Activated T-helper 2 cell treated with anti-CD3 and anti-CD28 coated beads, Interferon-gamma antibody, Interleukin-2, Interleukin-4, amounts not matched to agents 10 μg/mL and 5 μg/mL and 100 μg/mL, durations not matched to agents 14 hours and 24 hours and 36 hours (primary cell): ENCODE measurements at regions not wholly inside any gene's neighbourhood (a gene's known extent, or its start where the extent isn't known, plus 50 kb on each side); places are given as distances from the start of the nearest gene placed in this dataset.
"Not testable (repeated sequence)": the region's sequence is repeated elsewhere in the genome, so short reads cannot be mapped to it uniquely, and the experiment has no call there.

Experiments
- DNase-seq: peaks from one replicate; pipeline ENCODE4 v3.0.0; 2021; ENCODE audit warnings: low spot score
- H3K27ac Mint-ChIP-seq: one replicate; pipeline ENCODE4 v1.8.0; 2021; ENCODE audit warnings: mixed read lengths
- H3K27me3 Mint-ChIP-seq: one replicate; pipeline ENCODE4 v1.8.0; 2021; ENCODE audit warnings: low read depth, mixed read lengths
- H3K36me3 Mint-ChIP-seq: one replicate; pipeline ENCODE4 v1.8.0; 2021; ENCODE audit warnings: low read depth, mixed read lengths
- H3K4me1 Mint-ChIP-seq: one replicate; pipeline ENCODE4 v1.8.0; 2021; ENCODE audit warnings: low read depth, mixed read lengths
- H3K4me3 Mint-ChIP-seq: one replicate; pipeline ENCODE4 v1.8.0; 2021; ENCODE audit warnings: low read depth, mild to moderate bottlenecking, moderate library complexity, mixed read lengths
- H3K9me3 Mint-ChIP-seq: one replicate; pipeline ENCODE4 v1.8.0; 2021; ENCODE audit warnings: mixed read lengths
- intact Hi-C: fragments of 100-400 bp; cut with micrococcal nuclease; formaldehyde crosslinking; loops from one replicate; pipeline ENCODE4 v1.15.1; 2023

DNA sequence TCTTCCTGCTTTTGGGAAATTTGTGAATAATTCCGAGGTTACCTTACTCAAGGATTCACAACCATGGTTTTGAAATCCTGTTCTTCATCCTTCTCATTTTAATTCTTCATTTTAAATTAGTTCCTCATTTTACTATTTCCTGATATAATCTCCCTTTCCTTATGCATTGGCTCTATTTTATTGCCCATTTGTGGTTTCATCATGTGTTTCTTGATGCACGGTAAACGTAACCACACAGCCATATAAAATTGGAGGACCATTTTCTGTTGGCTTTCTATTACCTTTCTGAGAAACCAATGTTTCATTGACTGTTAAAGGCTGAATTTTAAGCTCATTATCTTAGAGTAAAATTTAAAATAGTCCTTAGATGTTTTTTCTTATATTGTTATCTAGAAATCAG lies 100.3 kb upstream of the NDST4 start:
- Mint-ChIP-seq H3K9me3 (no peaks in the 10 kb centered on the region), H3K27ac (no peak overlapping the region), H3K27me3 (no peaks in the 10 kb centered on the region), H3K4me3 (no peak overlapping the region), H3K36me3 (no peaks in the 10 kb centered on the region), H3K4me1 (no peaks in the 10 kb centered on the region)
- DNase-seq = no peak
- intact Hi-C loops = no loop called here

DNA sequence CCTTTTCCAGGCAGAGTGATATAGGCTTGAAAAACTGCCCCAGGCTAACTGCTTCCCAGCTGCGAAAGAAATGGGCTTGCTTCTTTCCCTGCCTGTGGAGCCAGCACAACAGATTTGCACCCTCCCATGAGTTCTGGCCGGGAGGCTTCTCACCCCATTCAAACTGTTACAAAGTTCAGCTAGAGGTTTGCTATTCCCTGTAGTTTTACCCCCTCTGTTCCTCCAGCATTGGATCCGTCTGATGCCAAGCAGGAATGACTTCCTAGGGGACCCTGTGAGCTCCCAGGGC lies 87.6 kb upstream of the NDST4 start:
- H3K27ac Mint-ChIP-seq = no peak overlapping the region
- DNase-seq = no peak
- no peaks in the 10 kb centered on the region for H3K36me3 Mint-ChIP-seq
- H3K9me3 Mint-ChIP-seq = peaks cover 5% of the 10 kb centered on the region
- no peaks in the 10 kb centered on the region for H3K4me1 Mint-ChIP-seq
- intact Hi-C loops = no loop called here
- H3K4me3 Mint-ChIP-seq = no peak overlapping the region
- H3K27me3 Mint-ChIP-seq = no peaks in the 10 kb centered on the region

DNA sequence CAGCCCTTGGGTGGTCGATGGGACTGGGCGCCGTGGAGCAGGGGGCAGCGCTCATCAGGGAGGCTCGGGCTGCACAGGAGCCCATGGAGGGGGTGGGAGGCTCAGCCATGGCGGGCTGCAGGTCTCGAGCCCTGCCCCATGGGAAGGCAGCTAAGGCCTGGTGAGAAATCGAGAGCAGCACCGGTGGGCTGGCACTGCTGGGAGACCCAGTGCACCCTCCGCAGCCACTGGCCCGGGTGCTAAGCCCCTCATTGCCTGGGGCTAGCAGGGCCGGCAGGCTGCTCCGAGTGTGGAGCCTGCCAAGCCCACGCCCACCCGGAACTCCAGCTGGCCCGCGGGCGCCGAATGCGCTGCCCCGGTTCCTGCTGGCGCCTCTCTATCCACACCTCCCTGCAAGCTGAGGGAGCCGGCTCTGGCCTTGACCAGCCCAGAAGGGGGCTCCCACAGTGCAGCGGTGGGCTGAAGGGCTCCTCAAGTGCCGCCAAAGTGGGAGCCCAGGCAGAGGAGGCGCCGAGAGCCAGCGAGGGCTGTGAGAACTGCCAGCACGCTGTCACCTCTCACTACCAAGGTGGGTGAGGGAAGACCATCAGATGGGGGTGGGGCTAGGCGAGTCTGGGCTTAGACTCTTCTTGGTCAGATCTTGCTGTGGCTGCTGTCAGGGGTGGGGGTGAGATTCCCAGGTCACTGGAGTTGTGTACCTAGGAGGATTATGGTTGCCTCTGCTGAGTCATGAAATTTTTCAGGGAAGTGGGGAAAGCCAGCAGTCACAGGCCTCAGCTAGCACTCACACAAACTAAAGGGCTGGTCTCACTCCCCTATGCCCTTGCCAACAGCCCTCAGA lies 87.0 kb upstream of the NDST4 start:
- H3K9me3 Mint-ChIP-seq, H3K27ac Mint-ChIP-seq, DNase-seq, H3K36me3 Mint-ChIP-seq, H3K4me3 Mint-ChIP-seq, intact Hi-C loops, H3K27me3 Mint-ChIP-seq, H3K4me1 Mint-ChIP-seq: not testable (repeated sequence)

DNA sequence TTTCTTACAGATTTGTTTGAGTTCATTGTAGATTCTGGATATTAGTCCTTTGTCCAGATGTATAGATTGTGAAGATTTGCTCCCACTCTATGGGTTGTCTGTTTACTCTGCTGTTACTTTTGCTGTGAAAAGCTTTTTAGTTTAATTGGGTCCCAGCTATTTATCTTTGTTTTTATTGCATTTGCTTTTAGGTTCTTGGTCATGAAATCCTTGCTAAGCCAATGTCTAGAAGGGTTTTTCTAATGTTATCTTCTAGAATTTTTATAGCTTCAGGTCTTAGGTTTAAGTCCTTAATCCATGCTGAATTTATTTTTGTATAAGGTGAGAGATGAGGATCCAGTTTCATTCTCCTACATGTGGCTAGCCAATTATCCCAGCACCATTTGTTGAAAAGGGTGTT lies 81.2 kb upstream of the NDST4 start:
- H3K36me3 Mint-ChIP-seq, intact Hi-C loops, H3K27me3 Mint-ChIP-seq, H3K4me3 Mint-ChIP-seq, H3K27ac Mint-ChIP-seq, DNase-seq, H3K4me1 Mint-ChIP-seq, H3K9me3 Mint-ChIP-seq: not testable (repeated sequence)

DNA sequence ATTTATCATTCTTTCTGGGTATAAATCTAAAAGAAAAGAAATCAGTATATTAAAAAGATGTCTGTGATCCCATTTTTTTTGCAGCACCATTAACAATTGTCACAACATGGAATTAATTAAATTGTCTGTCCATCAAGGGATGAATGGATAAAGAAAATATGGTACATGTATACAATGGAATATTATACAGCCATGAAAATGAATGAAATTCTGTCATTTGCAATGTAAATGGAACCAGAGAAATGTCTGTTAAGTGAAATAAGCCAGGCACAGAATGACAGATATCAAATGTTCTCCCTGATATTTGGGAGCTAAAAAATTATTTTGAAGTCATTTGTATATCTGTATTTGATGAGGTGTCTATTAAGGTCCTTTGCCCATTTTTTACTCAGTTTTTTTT lies 77.1 kb upstream of the NDST4 start:
- DNase-seq = no peak
- Mint-ChIP-seq H3K36me3 (no peaks in the 10 kb centered on the region), H3K4me3 (no peak overlapping the region), H3K4me1 (no peaks in the 10 kb centered on the region), H3K9me3 (no peaks in the 10 kb centered on the region), H3K27me3 (no peaks in the 10 kb centered on the region), H3K27ac (no peak overlapping the region)
- intact Hi-C loops = no loop called here

DNA sequence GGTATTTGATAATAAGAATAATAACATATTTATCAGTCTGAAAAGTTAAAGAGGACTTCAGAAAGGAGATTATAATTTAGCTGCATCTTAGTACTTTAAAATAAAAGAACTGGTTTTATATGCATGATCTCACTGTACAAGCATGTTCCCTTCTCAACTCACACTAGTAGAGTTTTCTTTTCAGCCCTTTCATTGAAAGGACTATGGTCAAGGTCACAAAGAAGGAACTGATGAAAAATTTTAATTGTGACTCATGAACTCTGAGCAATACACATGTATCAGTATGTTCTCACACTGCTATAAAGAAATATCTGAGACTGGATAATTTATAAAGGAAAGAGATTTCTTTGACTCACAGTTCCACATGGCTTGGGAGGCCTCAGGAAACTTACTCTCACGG lies 73.7 kb upstream of the NDST4 start:
- Mint-ChIP-seq H3K27ac (no peak overlapping the region), H3K9me3 (no peaks in the 10 kb centered on the region), H3K4me1 (no peaks in the 10 kb centered on the region), H3K4me3 (no peak overlapping the region), H3K36me3 (no peaks in the 10 kb centered on the region), H3K27me3 (no peaks in the 10 kb centered on the region)
- no peak for DNase-seq
- intact Hi-C loops = no loop called here

DNA sequence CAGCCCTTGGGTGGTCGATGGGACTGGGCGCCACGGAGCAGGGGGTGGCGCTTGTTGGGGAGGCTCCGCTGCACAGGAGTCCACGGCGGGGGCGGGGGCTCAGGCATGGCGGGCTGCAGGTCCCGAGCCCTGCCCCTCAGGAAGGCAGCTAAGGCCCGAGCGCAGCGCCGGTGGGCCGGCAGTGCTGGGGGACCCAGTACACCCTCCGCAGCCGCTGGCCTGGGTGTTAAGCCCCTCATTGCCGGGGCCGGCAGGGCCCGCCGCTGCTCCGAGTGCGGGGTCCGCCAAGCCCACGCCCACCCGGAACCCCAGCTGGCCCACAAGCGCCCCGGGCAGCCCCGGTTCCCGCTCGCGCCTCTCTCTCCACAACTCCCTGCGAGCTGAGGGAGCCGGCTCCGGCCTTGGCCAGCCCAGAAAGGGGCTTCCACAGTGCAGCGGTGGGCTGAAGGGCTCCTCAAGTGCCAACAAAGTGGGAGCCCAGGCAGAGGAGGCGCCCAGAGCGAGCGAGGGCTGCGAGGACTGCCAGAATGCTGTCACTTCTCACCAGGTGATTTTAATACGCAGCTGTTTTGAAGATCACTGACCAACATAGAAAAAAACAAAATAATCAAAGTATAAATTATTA lies 66.1 kb upstream of the NDST4 start:
- H3K9me3 Mint-ChIP-seq = peaks cover 11% of the 10 kb centered on the region
- H3K36me3 Mint-ChIP-seq, H3K4me3 Mint-ChIP-seq, H3K27ac Mint-ChIP-seq, H3K27me3 Mint-ChIP-seq, intact Hi-C loops, H3K4me1 Mint-ChIP-seq, DNase-seq: not testable (repeated sequence)

DNA sequence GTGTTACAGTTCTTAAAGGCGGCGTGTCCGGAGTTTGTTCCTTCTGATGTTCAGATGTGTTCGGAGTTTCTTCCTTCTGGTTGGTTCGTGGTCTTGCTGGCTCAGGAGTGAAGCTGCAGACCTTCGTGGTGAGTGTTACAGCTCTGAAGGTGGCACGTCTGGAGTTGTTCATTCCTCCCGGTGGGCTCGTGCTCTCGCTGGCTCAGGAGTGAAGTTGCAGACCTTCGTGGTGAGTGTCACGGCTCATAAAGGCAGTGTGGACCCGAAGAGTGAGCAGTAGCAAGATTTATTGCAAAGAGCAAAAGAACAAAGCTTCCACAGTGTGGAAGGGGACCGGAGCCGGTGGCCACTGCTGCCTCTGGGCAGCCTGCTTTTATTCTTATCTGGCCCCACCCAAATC lies 65.3 kb upstream of the NDST4 start:
- H3K36me3 Mint-ChIP-seq, H3K4me3 Mint-ChIP-seq, DNase-seq, H3K27ac Mint-ChIP-seq, H3K27me3 Mint-ChIP-seq, H3K4me1 Mint-ChIP-seq, intact Hi-C loops: not testable (repeated sequence)
- H3K9me3 Mint-ChIP-seq = peaks cover 11% of the 10 kb centered on the region

DNA sequence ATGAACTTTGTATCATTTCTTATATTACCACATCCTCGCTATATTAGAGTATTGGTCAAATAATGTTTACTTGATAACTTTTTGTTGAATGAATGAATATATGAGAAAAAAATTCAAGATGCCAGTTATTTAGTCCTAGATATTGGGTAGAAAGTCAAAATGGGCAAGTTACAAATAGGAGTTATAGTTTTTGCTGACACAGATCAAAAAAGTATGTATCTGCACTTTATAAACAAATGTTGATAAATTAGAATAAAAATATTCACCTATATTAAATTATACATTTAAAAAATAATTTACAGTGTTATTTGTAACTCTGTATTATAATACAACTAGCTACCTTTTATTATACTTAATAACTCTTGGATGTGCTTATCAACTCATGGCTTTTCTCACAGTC lies 57.8 kb upstream of the NDST4 start:
- Mint-ChIP-seq H3K4me3 (no peak overlapping the region), H3K4me1 (no peaks in the 10 kb centered on the region), H3K9me3 (peaks cover 5% of the 10 kb centered on the region), H3K36me3 (no peaks in the 10 kb centered on the region), H3K27me3 (no peaks in the 10 kb centered on the region), H3K27ac (no peak overlapping the region)
- no peak for DNase-seq
- intact Hi-C loops = no loop called here

DNA sequence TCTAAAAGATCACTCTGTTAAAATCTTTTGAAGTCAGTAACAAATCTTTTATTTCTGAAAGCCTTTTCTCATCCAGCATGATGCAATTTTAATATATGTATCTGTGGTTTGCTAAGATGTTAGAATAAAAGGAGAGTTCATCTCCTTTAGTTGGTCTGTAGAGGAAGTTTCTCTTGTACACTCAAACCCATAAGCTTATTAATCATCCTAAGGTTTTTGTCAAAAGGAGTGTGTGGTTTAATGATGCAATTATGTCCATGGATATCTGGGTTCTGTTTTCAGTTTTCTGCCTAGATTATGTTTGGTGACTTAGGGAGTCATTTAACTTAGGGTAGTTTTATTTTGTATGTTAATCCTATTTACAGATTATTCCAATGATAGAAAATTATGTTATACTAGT lies 52.1 kb upstream of the NDST4 start:
- H3K36me3 Mint-ChIP-seq = no peaks in the 10 kb centered on the region
- DNase-seq = no peak
- no peaks in the 10 kb centered on the region for H3K4me1 Mint-ChIP-seq
- intact Hi-C loops = no loop called here
- no peak overlapping the region for H3K4me3 Mint-ChIP-seq
- no peaks in the 10 kb centered on the region for H3K27me3 Mint-ChIP-seq
- no peak overlapping the region for H3K27ac Mint-ChIP-seq
- peaks cover under 1% of the 10 kb centered on the region for H3K9me3 Mint-ChIP-seq
